Ishikawa (cell line): ENCODE measurements at regions not wholly inside any gene's neighbourhood (a gene's known extent, or its start where the extent isn't known, plus 50 kb on each side); places are given as distances from the start of the nearest gene placed in this dataset.

Source experiments
- MAX ChIP-seq: IDR thresholded peaks from 2 replicates; pipeline ENCODE4 v1.6.1; 2012
- NFIC ChIP-seq: IDR thresholded peaks from 2 replicates; pipeline ENCODE4 v1.6.1; 2012
- USF1 ChIP-seq: IDR thresholded peaks from 2 replicates; pipeline ENCODE4 v1.6.1; 2012

GRCh38 chr10:29703271-29703670 lies 68.5 kb upstream of the SVIL start:
- TF ChIP-seq USF1 (no peak), MAX (no peak), NFIC (no peak)
